Ramos (cell line): ENCODE measurements at regions not wholly inside any gene's neighbourhood (a gene's known extent, or its start where the extent isn't known, plus 50 kb on each side); places are given as distances from the start of the nearest gene placed in this dataset.
"Not testable (repeated sequence)": the region's sequence is repeated elsewhere in the genome, so short reads cannot be mapped to it uniquely, and the experiment has no call there.

Experiments used
- in situ Hi-C: fragments of 300-500 bp; cut with MboI; formaldehyde crosslinking; loops from one replicate; pipeline ENCODE4 v1.14.3; 2022; ENCODE audit warnings: low sequenced_read_pairs; ENCODE audit not compliant: unreplicated experiment

- in situ Hi-C loops, result not testable (repeated sequence)
These were observed 49.9 kb upstream of the GPC1 start for GRCh38 chr2:240385451-240386161.
